ENCODE measurements at regions not wholly inside any gene's neighbourhood (a gene's known extent, or its start where the extent isn't known, plus 50 kb on each side); places are given as distances from the start of the nearest gene placed in this dataset.

- DNase-seq, result no peak
Observed at GRCh38 chr20:20992686-20993360, 113.3 kb downstream of the LINC00237 start.

- DNase-seq, result no peak
Observed at GRCh38 chr20:20992277-20992676, 113.9 kb downstream of the LINC00237 start.

DNA sequence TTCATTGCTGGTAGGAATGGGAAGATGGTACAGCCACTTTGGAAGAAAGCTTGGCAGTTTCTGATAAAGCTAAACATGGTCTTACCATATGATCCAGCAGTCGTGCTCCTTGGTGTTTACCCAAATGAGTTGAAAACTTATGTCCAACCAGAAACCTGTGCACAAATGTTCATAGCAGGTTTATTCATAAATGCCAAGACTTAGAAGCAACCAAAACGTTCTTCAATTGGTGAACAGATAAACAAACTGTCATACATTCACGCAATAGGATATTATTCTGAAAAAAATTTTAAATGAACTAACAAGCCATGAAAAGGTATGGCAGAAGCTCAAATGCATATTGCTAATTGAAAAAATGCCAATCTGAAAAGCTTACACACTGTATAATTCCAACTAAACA, 117.1 kb downstream of the LINC00237 start:
- DNase-seq, result no peak

- DNase-seq, result no peak
Observed at GRCh38 chr20:20979934-20980333, 126.2 kb downstream of the LINC00237 start.

GRCh38 chr20:20977786-20978185, 128.4 kb downstream of the LINC00237 start:
- DNase-seq, result no peak

DNA sequence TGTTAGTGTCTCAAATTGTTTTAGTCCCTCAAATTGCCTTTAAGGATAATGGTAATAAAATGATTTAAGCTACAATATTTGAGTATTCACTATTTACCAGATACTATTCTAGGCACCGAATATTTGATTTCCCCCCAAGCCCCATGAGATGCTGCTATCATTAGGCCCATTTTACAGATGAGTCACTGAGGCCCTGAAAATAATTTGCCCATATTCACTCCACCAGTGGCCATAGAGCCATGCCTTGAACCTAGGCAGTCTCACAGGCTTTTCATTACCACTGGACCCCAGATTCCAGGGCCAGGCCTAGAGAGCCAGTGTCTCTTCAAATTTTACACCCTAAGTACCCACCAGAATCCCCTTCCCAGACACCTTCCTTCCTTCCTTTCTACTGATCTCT, 133.7 kb downstream of the LINC00237 start:
- no peak for DNase-seq

- DNase-seq, result no peak
Observed at GRCh38 chr20:20971810-20972209, 134.3 kb downstream of the LINC00237 start.

DNA sequence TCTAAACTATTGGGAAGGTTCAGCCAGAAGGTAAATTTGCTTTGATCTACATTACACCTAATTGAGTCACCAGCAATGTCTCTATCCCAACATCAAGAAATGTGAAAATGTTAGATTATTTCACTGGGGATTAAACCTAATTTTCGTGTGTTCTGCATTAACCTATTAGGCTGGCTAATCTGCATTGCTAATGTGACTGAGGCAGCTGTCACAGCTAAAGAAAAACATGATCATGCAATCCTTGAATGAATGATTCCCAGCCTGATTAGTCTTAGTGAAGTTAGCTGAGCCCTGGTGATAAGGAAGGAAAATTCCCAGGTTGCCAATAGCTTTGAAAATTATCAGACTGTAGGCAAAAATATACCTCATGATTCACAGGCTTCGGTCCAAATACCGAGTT, 135.3 kb downstream of the LINC00237 start:
- no peak for DNase-seq

DNA sequence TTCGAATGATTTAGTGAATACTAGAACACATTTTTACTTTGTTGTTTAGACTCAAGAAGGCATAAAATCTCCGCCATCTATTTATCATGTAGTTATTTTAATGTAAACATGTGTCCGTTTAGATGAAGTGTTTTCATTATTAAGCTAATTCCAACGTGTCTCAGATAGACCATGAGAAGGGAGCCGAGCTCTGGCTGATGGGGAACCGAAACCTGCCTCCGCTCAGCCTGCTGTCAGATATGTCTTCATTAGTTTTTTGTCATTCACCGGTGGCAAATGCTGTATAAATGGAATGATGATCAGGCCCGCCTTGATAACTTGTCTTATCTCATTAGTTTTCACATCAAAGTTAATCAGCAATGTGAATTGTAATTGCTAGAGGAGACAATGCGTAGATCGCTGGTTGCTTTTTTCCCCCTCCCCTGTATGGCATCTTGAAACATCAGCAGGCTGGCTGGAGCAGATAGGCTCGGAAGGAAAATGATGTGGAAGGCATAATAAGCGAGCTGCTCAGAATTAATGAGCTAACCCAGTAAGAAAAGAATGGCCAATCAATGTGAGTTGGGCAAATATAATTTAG, 136.4 kb downstream of the LINC00237 start:
- DNase-seq, result no peak

DNA sequence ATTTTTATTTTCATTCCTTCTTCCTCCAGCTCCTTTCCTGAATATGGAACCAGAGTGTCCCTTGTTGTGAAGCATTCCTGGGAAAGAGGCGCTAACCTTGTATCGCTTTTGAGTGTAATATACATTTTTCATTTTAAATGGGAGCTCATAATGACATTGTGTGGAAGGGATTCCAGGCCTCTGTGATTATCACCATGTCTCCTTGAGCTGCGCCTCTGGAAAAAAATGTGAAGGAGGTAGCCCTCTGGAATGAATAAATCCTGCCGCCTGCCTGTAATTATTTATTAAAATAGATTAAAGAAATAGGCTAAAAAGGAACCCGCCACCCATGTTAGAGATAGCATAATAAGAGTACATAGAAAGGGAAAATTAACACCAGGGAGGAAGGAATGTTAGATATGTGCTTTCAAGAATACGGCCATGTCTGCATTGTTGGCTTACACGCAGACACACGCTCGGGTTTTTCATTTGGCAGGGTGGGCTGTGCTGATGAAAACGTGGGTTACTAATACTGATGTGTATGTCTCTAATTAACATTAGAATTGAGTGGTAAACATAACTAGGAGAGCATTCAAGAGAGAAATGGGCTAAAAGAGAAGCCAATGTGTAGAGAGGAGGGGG, 138.5 kb downstream of the LINC00237 start:
- no peak for DNase-seq

GRCh38 chr20:20966171-20966570, 140.0 kb downstream of the LINC00237 start:
- DNase-seq, result no peak

DNA sequence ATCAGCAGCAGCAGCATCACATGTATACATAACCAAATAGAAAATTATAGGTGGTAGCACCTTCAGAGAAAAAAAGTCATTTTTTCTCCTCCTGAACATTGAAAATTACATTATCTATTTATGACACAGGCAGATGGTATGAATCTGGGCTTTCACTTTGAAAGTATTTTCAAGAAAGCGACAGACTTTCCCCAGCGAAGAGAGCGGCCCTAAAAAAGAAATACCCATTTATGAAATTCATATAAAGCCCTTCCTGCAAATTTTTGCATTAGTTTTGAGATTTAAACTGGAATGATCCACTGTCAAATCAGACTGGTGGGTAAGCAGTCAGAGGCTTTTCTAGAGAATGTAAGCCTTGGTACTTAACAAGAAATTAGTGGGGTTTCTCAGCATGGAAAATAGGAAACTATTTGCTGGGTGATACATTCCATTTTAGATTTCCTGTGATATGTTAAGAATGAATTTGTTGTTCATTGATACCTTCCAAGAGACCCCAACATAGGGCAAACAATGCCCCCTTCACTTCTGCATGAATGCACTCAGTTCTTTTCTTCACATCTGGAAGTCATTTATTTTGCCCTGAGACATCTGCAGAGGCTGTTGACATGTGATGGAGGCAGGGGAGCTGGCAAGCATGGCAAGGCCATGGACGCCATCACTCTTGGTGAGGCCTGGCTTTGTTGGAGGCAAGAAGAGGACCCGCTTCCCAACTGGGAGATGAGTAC, 147.0 kb downstream of the LINC00237 start:
- DNase-seq, result no peak

GRCh38 chr20:20956513-20956931, 149.6 kb downstream of the LINC00237 start:
- DNase-seq, result no peak

GRCh38 chr20:20955892-20956291, 150.3 kb downstream of the LINC00237 start:
- DNase-seq, result no peak

DNA sequence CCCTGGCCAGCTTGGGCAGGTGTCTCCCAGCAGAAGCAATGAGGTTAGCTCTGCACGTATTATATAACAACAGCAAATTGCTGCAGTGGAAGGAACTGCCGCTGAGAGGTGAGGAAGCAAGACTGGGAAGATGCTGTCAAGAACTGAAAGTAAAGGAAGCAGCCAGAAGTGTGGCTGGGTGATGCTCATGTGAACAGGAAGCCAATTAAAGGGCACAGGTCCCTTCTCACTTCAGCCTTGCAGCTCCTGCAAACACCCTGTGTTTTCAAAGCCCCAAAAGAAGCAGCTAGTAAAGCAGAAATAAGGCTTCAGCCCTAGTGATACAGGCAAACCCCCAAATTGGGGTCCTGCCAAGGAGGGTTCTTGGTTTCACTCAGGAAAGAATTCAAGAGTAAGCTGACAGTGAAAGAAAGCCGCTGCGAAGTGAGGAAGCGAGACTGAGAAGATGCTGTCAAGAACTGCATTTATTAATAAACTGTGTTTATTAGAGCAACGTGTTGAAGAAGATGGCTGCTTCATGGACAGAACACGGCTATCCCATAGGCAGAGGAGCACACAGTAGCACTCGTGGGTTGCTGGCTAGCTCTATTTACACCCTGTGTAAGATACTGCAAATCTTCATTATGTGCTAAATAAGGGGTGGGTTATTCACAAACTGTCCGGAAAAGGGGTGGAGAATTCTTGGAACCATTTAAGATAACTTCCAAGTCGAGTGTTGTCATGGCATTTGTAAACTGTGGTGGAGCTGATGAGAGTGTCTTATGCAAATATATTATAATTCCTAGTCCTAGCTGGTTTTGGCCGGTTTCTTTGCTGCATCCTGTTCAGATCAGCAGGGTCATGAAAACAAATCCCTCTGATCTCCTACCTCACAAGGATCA, 152.2 kb downstream of the LINC00237 start:
- DNase-seq, result no peak

DNA sequence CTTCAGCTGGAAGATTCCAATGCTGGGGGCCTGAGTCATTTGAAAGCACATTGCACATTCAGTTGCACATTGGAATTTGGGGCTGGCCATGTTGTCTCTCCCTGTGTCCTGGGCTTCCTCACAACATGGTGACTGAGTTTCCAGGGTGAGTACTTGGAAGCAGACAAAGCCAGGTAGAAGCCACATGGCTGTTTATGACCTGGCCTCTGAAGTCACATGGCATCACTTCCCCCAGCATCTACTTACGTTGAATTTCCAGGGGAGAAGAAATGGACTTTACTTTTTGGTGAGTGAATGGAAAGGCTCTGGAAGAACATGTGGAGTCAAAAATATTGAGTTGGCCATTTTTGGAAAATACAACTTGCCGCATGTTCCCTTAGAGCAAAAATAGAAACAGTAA, 155.5 kb downstream of the LINC00237 start:
- no peak for DNase-seq

GRCh38 chr20:20946122-20946759, 159.9 kb downstream of the LINC00237 start:
- DNase-seq, result no peak

GRCh38 chr20:20941468-20941889, 164.7 kb downstream of the LINC00237 start:
- DNase-seq, result no peak

- no peak for DNase-seq
Observed at GRCh38 chr20:20939006-20939405, 167.2 kb downstream of the LINC00237 start.

DNA sequence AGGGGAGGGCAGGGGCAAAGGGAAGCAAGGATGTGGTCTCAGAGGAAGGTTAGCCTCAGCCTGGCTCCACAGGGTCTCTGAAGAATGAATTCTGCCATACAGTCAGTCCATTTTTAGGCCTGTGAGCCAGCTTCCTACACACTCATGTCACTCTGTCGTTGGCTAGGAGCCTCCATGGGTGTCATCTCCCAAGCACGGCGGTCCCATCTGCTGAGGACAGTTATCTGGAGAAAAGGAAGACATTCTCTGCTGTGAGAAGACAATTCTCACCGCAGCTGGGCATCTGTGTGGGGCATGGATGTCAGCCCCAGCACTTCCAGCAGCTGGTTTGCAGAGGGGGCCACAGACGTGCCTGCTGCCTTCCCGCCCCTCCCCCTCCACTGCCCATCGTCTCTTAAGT, 167.6 kb downstream of the LINC00237 start:
- no peak for DNase-seq

- no peak for DNase-seq
Observed at GRCh38 chr20:20938131-20938530, 168.0 kb downstream of the LINC00237 start.

Measured in inflammatory macrophage treated with lipopolysaccharide for 1 hour (primary cell).